ENCODE measurements at regions not wholly inside any gene's neighbourhood (a gene's known extent, or its start where the extent isn't known, plus 50 kb on each side); places are given as distances from the start of the nearest gene placed in this dataset.

- no peak overlapping the region; the same call in 1 of the 2 replicates for H3K18ac ChIP-seq (ENCODE audit: low read depth, low read length)
- no peaks in the 10 kb centered on the region for H4K20me1 ChIP-seq (ENCODE audit: insufficient read depth, low read length)
- DNase-seq, result no peak
- no peaks in the 10 kb centered on the region for H3K9me3 ChIP-seq (ENCODE audit: control insufficient read depth, insufficient read depth, low read length)
- no peaks in the 10 kb centered on the region for H3K79me1 ChIP-seq (ENCODE audit: low read depth in 1 of 2, low read length in 2 of 2)
- H3K36me3 ChIP-seq (ENCODE audit: control insufficient read depth, insufficient read depth, low read length), result no peaks in the 10 kb centered on the region
- H2AK5ac ChIP-seq (ENCODE audit: low read depth, low read length), result no peak overlapping the region
- no peak for TF ChIP-seq CEBPB (IDR thresholded peaks at IDR 0.05; ENCODE audit: low read depth, low read length)
- no peak for TF ChIP-seq RFX5 (IDR thresholded peaks at IDR 0.05; ENCODE audit: low read depth, low read length)
- no peak for TF ChIP-seq USF2 (IDR thresholded peaks at IDR 0.05; ENCODE audit: low read depth, low read length)
- TF ChIP-seq NFE2L2 (IDR thresholded peaks at IDR 0.05; ENCODE audit: low read depth, low read length), result no peak
- no peak for TF ChIP-seq RCOR1 (IDR thresholded peaks at IDR 0.05; ENCODE audit: insufficient replicate concordance, low read length)
- no peak for TF ChIP-seq MAZ (IDR thresholded peaks at IDR 0.05; ENCODE audit: borderline replicate concordance, low read depth, low read length)
- TF ChIP-seq SMC3 (IDR thresholded peaks at IDR 0.05; ENCODE audit: low read depth, low read length), result no peak
- TF ChIP-seq RAD21 (IDR thresholded peaks at IDR 0.05; ENCODE audit: low read length), result no peak
- TF ChIP-seq CHD1 (IDR thresholded peaks at IDR 0.05; ENCODE audit: low read depth, low read length), result no peak
- no peak for TF ChIP-seq POLR2A (IDR thresholded peaks at IDR 0.05; ENCODE audit: low read depth, low read length)
- no peak for TF ChIP-seq BHLHE40 (IDR thresholded peaks at IDR 0.05; ENCODE audit: low read depth, low read length)
- no peak for TF ChIP-seq ELK1 (IDR thresholded peaks at IDR 0.05; ENCODE audit: borderline replicate concordance, low read depth, low read length)
- no peak for TF ChIP-seq FOS (IDR thresholded peaks at IDR 0.05; ENCODE audit: low read depth, low read length)
- no TSS peak for BruUV-seq (replicated peaks)
- POLR2A ChIA-PET (ENCODE audit: unreplicated experiment), result no interaction called here
- 0 out of 2 replicates have a peak overlapping the region, but pooled peaks have one; percentile 21 for H2BK120ac ChIP-seq (ENCODE audit: low read depth, low read length)
- no peaks in the 10 kb centered on the region for H3K27me3 ChIP-seq (ENCODE audit: control insufficient read depth, insufficient read depth, low read length)
- H2AFZ ChIP-seq (replicated peaks; ENCODE audit: low read length, poor library complexity), result no peak overlapping the region
- no peak overlapping the region for H2AK9ac ChIP-seq (replicated peaks; ENCODE audit: low read depth, low read length, poor library complexity)
- H3K27ac ChIP-seq (ENCODE audit: insufficient read depth, low read length), result no peak overlapping the region
- no peak overlapping the region for H3K23ac ChIP-seq (ENCODE audit: low read depth, low read length)
- CTCF ChIA-PET, result interaction anchor here (0.7 kb wide), 1 partner anchor 1236 kb away, joined by 3 read pairs; no protein-coding TSS in a partner anchor
- no peak overlapping the region for H3K14ac ChIP-seq (replicated peaks; ENCODE audit: low read depth, low read length)
- peak overlapping the region; percentile 20 for H2BK5ac ChIP-seq (ENCODE audit: low read depth, low read length, poor library complexity, severe bottlenecking)
- no peak overlapping the region for H4K91ac ChIP-seq (ENCODE audit: insufficient read depth, low read depth, low read length)
- no peak overlapping the region for H3K9ac ChIP-seq (ENCODE audit: low read depth, low read length)
- no peak overlapping the region for H3K56ac ChIP-seq (ENCODE audit: extremely low read depth, insufficient read depth, low read length)
- H3K4me1 ChIP-seq (ENCODE audit: control insufficient read depth, insufficient read depth, low read length), result peaks cover 17% of the 10 kb centered on the region
- dilution Hi-C loops (cut with HindIII; ENCODE audit: low sequenced_read_pairs, unreplicated experiment) (no loop called here), in situ Hi-C loops (cut with MboI; ENCODE audit: low sequenced_read_pairs) (no loop called here), intact Hi-C loops (cut with micrococcal nuclease) (no loop called here)
- no CpG with 5 or more reads among the region's 5 CpGs for WGBS, 2 experiments (ENCODE audit: extremely low coverage in 2 of 2, insufficient read length in 1 of 2)
- ATAC-seq (ENCODE audit: low read depth), result no peak
- H4K8ac ChIP-seq (ENCODE audit: low read depth in 2 of 2, low read length in 2 of 2), result no peak overlapping the region
- H3K4ac ChIP-seq (ENCODE audit: low read depth, low read length), result peak overlapping the region; percentile 21; the same call in 1 of the 2 replicates
- no peak overlapping the region; the same call in 2 of the 3 replicates for H2BK15ac ChIP-seq (ENCODE audit: low read depth, low read length)
- H4K5ac ChIP-seq (ENCODE audit: low read depth, low read length), result no peak overlapping the region
- H3K9me1 ChIP-seq (ENCODE audit: insufficient read depth, low read length), result peaks cover 6% of the 10 kb centered on the region; the same call in 1 of the 2 replicates
- H2BK20ac ChIP-seq (ENCODE audit: low read depth, low read length), result 0 out of 2 replicates have a peak overlapping the region, but pooled peaks have one; percentile 11
- no peak overlapping the region for H3K4me2 ChIP-seq (ENCODE audit: low read depth, low read length)
- no peak overlapping the region for H3K4me3 ChIP-seq (ENCODE audit: insufficient read depth, low read depth, low read length)
Observed at GRCh38 chr7:18425838-18426445, 69.6 kb upstream of the HDAC9 start.

All from IMR-90 (cell line).